ENCODE measurements at regions not wholly inside any gene's neighbourhood (a gene's known extent, or its start where the extent isn't known, plus 50 kb on each side); places are given as distances from the start of the nearest gene placed in this dataset.

- H3K9me3 ChIP-seq (ENCODE audit: low read depth): no peaks in the 10 kb centered on the region
- no peak overlapping the region for H3K4me3 ChIP-seq
- H3K36me3 ChIP-seq (replicated peaks; ENCODE audit: insufficient read depth, low read depth): no peaks in the 10 kb centered on the region
- 82% methylated on average over 2 of the region's 2 CpGs for WGBS (ENCODE audit: low lambda C conversion rate, missing lambda C conversion rate)
- H2AFZ ChIP-seq: no peak overlapping the region
- no peaks in the 10 kb centered on the region for H4K20me1 ChIP-seq (ENCODE audit: insufficient read depth, poor library complexity, severe bottlenecking)
- no peak overlapping the region for H3K27ac ChIP-seq
- H3K4me2 ChIP-seq: no peak overlapping the region
- no peaks in the 10 kb centered on the region for H3K4me1 ChIP-seq (ENCODE audit: insufficient read depth)
- TF ChIP-seq CTCF (IDR thresholded peaks at IDR 0.05; ENCODE audit: poor library complexity): no peak
- TF ChIP-seq EZH2phosphoT487 (IDR thresholded peaks at IDR 0.05; ENCODE audit: low read depth, severe bottlenecking, unreplicated experiment): no peak
- TF ChIP-seq EZH2 (IDR thresholded peaks at IDR 0.05; ENCODE audit: borderline replicate concordance): no peak
- no peaks in the 10 kb centered on the region for H3K9me2 ChIP-seq (replicated peaks; ENCODE audit: insufficient read depth)
- H3K27me3 ChIP-seq: no peaks in the 10 kb centered on the region
- DNase-seq (ENCODE audit: low spot score): no peak
- H3K79me2 ChIP-seq: no peaks in the 10 kb centered on the region
Observed at GRCh38 chr14:87652278-87652677, 340.7 kb downstream of the GALC start.

GRCh38 chr14:87644689-87645088 is 348.3 kb downstream of the GALC start:
- TF ChIP-seq EZH2 (IDR thresholded peaks at IDR 0.05; ENCODE audit: borderline replicate concordance) (no peak), CTCF (IDR thresholded peaks at IDR 0.05; ENCODE audit: poor library complexity) (no peak), EZH2phosphoT487 (IDR thresholded peaks at IDR 0.05; ENCODE audit: low read depth, severe bottlenecking, unreplicated experiment) (no peak)
- H3K36me3 ChIP-seq (replicated peaks; ENCODE audit: insufficient read depth, low read depth): no peaks in the 10 kb centered on the region
- no peak overlapping the region for H3K4me2 ChIP-seq
- no peaks in the 10 kb centered on the region for H4K20me1 ChIP-seq (ENCODE audit: insufficient read depth, poor library complexity, severe bottlenecking)
- no peak for DNase-seq (ENCODE audit: low spot score)
- no peaks in the 10 kb centered on the region for H3K27me3 ChIP-seq
- H3K9me2 ChIP-seq (replicated peaks; ENCODE audit: insufficient read depth): no peaks in the 10 kb centered on the region
- no peaks in the 10 kb centered on the region for H3K9me3 ChIP-seq (ENCODE audit: low read depth)
- H3K4me1 ChIP-seq (ENCODE audit: insufficient read depth): peaks cover 5% of the 10 kb centered on the region
- H3K4me3 ChIP-seq: no peak overlapping the region
- no peaks in the 10 kb centered on the region for H3K79me2 ChIP-seq
- WGBS (ENCODE audit: low lambda C conversion rate, missing lambda C conversion rate): 97% methylated on average over 3 of the region's 3 CpGs
- no peak overlapping the region for H2AFZ ChIP-seq
- no peak overlapping the region for H3K27ac ChIP-seq

GRCh38 chr14:87643005-87643404 is 350.0 kb downstream of the GALC start:
- Histone ChIP-seq H4K20me1 (ENCODE audit: insufficient read depth, poor library complexity, severe bottlenecking) (no peaks in the 10 kb centered on the region), H3K36me3 (replicated peaks; ENCODE audit: insufficient read depth, low read depth) (no peaks in the 10 kb centered on the region), H3K4me1 (ENCODE audit: insufficient read depth) (peaks cover 5% of the 10 kb centered on the region), H3K9me2 (replicated peaks; ENCODE audit: insufficient read depth) (no peaks in the 10 kb centered on the region), H2AFZ (no peak overlapping the region), H3K79me2 (no peaks in the 10 kb centered on the region), H3K9me3 (ENCODE audit: low read depth) (no peaks in the 10 kb centered on the region), H3K4me2 (peak overlapping the region; percentile 42), H3K27ac (no peak overlapping the region), H3K4me3 (no peak overlapping the region), H3K27me3 (no peaks in the 10 kb centered on the region)
- 46% methylated on average over 4 of the region's 4 CpGs for WGBS (ENCODE audit: low lambda C conversion rate, missing lambda C conversion rate)
- DNase-seq (ENCODE audit: low spot score): peak; percentile 40
- TF ChIP-seq CTCF (IDR thresholded peaks at IDR 0.05; ENCODE audit: poor library complexity): no peak
- no peak for TF ChIP-seq EZH2 (IDR thresholded peaks at IDR 0.05; ENCODE audit: borderline replicate concordance)
- TF ChIP-seq EZH2phosphoT487 (IDR thresholded peaks at IDR 0.05; ENCODE audit: low read depth, severe bottlenecking, unreplicated experiment): no peak

GRCh38 chr14:87640553-87640952 is 352.4 kb downstream of the GALC start:
- H3K4me1 ChIP-seq (ENCODE audit: insufficient read depth): peaks cover 5% of the 10 kb centered on the region
- H2AFZ ChIP-seq: no peak overlapping the region
- no peak overlapping the region for H3K4me2 ChIP-seq
- H3K9me2 ChIP-seq (replicated peaks; ENCODE audit: insufficient read depth): no peaks in the 10 kb centered on the region
- H4K20me1 ChIP-seq (ENCODE audit: insufficient read depth, poor library complexity, severe bottlenecking): no peaks in the 10 kb centered on the region
- H3K9me3 ChIP-seq (ENCODE audit: low read depth): no peaks in the 10 kb centered on the region
- no peaks in the 10 kb centered on the region for H3K27me3 ChIP-seq
- no peaks in the 10 kb centered on the region for H3K36me3 ChIP-seq (replicated peaks; ENCODE audit: insufficient read depth, low read depth)
- H3K27ac ChIP-seq: no peak overlapping the region
- no peak overlapping the region for H3K4me3 ChIP-seq
- no peaks in the 10 kb centered on the region for H3K79me2 ChIP-seq
- peak; percentile 22 for DNase-seq (ENCODE audit: low spot score)
- no peak for TF ChIP-seq EZH2 (IDR thresholded peaks at IDR 0.05; ENCODE audit: borderline replicate concordance)
- no peak for TF ChIP-seq EZH2phosphoT487 (IDR thresholded peaks at IDR 0.05; ENCODE audit: low read depth, severe bottlenecking, unreplicated experiment)
- no peak for TF ChIP-seq CTCF (IDR thresholded peaks at IDR 0.05; ENCODE audit: poor library complexity)

Data from hepatocyte (in vitro differentiated cells).